SU-DHL-6 (cell line): ENCODE measurements at regions not wholly inside any gene's neighbourhood (a gene's known extent, or its start where the extent isn't known, plus 50 kb on each side); places are given as distances from the start of the nearest gene placed in this dataset.

Experiments
- H2AFZ ChIP-seq: fragments of 200-600 bp; sonication (generic); 2 replicates; pipeline ENCODE4 v1.6.1; 2014; ENCODE audit warnings: low read depth, mild to moderate bottlenecking, moderate library complexity, mixed read lengths, antibody characterized with exemption, low read length; ENCODE audit not compliant: severe bottlenecking
- H3F3A ChIP-seq: fragments of 200-600 bp; shearing (Covaris generic); 2 replicates; pipeline ENCODE4 v1.6.0; 2016; ENCODE audit warnings: antibody characterized with exemption, mild to moderate bottlenecking; ENCODE audit not compliant: insufficient read depth
- H3K27ac ChIP-seq: fragments of 200-600 bp; sonication (generic); 2 replicates; pipeline ENCODE4 v1.5.1; 2016; ENCODE audit warnings: low read depth, mild to moderate bottlenecking, low read length, moderate library complexity, mixed read lengths
- H3K27me3 ChIP-seq: fragments of 200-600 bp; sonication (generic), shearing (Covaris generic); 2 replicates; pipeline ENCODE4 v1.6.0; 2014; ENCODE audit warnings: mild to moderate bottlenecking, low read length
- H3K36me3 ChIP-seq: fragments of 200-600 bp; sonication (generic); 2 replicates; pipeline ENCODE4 v1.6.1; 2014; ENCODE audit warnings: mild to moderate bottlenecking, low read length, mixed read lengths
- H3K4me2 ChIP-seq: fragments of 300-600, 200-600 bp; shearing (Covaris generic), sonication (generic); 2 replicates; pipeline ENCODE4 v1.6.0; 2014; ENCODE audit warnings: low read length, low read depth, mild to moderate bottlenecking; ENCODE audit not compliant: poor library complexity, severe bottlenecking
- H3K4me3 ChIP-seq: fragments of 200-600 bp; sonication (generic); 2 replicates; pipeline ENCODE4 v1.5.1; 2014; ENCODE audit warnings: antibody characterized with exemption, low read length, mild to moderate bottlenecking, mixed read lengths; ENCODE audit not compliant: insufficient read depth, poor library complexity, severe bottlenecking
- H3K79me2 ChIP-seq: fragments of 200-600 bp; sonication (generic); 2 replicates; pipeline ENCODE4 v1.6.1; 2014; ENCODE audit warnings: mild to moderate bottlenecking, low read length, moderate library complexity; ENCODE audit not compliant: insufficient read depth
- H3K9ac ChIP-seq: fragments of 200-600 bp; sonication (generic); 2 replicates; pipeline ENCODE4 v1.7.0; 2014; ENCODE audit warnings: mild to moderate bottlenecking, low read length
- H3K9me2 ChIP-seq: fragments of 200-600 bp; sonication (generic); replicated peaks from 2 replicates; pipeline ENCODE4 v1.6.1; 2014; ENCODE audit warnings: low read length; ENCODE audit not compliant: insufficient read depth
- H3K9me3 ChIP-seq: fragments of 200-600 bp; sonication (generic); 2 replicates; pipeline ENCODE4 v1.6.1; 2014; ENCODE audit warnings: low read length, mixed read lengths; ENCODE audit not compliant: insufficient read depth
- H4K20me1 ChIP-seq: fragments of 200-600 bp; sonication (generic); 2 replicates; pipeline ENCODE4 v1.6.1; 2014; ENCODE audit warnings: low read depth, mild to moderate bottlenecking, antibody characterized with exemption, low read length, moderate library complexity, mixed read lengths
- CTCF ChIP-seq: fragments of 200-600 bp; sonication (generic); IDR thresholded peaks from one replicate; pipeline ENCODE4 v1.5.1; 2017; ENCODE audit warnings: antibody characterized with exemption, mild to moderate bottlenecking, low read length, moderate library complexity; ENCODE audit not compliant: insufficient read depth, poor library complexity, severe bottlenecking
- EZH2phosphoT487 ChIP-seq: fragments of 200-600 bp; sonication (generic), shearing (Covaris generic); conservative IDR thresholded peaks from 2 replicates; pipeline ENCODE4 v1.6.1; 2018; ENCODE audit warnings: mild to moderate bottlenecking, antibody characterized with exemption, low read length, moderate library complexity, mixed read lengths

GRCh38 chr14:30193101-30193500 is 265.5 kb upstream of the PRKD1 start:
- Histone ChIP-seq H3K36me3 (no peaks in the 10 kb centered on the region), H3K9ac (no peak overlapping the region), H3K4me3 (no peak overlapping the region), H4K20me1 (no peaks in the 10 kb centered on the region), H3K79me2 (no peaks in the 10 kb centered on the region), H3K27ac (no peak overlapping the region), H2AFZ (no peak overlapping the region), H3F3A (no peaks in the 10 kb centered on the region), H3K4me2 (no peak overlapping the region), H3K9me3 (no peaks in the 10 kb centered on the region), H3K27me3 (no peaks in the 10 kb centered on the region), H3K9me2 (no peaks in the 10 kb centered on the region; the same call in 1 of the 2 replicates)
- no peak for TF ChIP-seq EZH2phosphoT487
- TF ChIP-seq CTCF, result no peak

GRCh38 chr14:30193845-30194501 is 266.3 kb upstream of the PRKD1 start:
- no peak overlapping the region for H3K9ac ChIP-seq
- no peaks in the 10 kb centered on the region; the same call in 1 of the 2 replicates for H3K9me2 ChIP-seq
- no peak for TF ChIP-seq EZH2phosphoT487
- TF ChIP-seq CTCF, result no peak
- no peaks in the 10 kb centered on the region for H4K20me1 ChIP-seq
- no peak overlapping the region for H3K27ac ChIP-seq
- H3K36me3 ChIP-seq, result no peaks in the 10 kb centered on the region
- H3K9me3 ChIP-seq, result no peaks in the 10 kb centered on the region
- no peaks in the 10 kb centered on the region for H3K79me2 ChIP-seq
- no peak overlapping the region for H3K4me2 ChIP-seq
- no peak overlapping the region for H3K4me3 ChIP-seq
- H2AFZ ChIP-seq, result no peak overlapping the region
- no peaks in the 10 kb centered on the region for H3K27me3 ChIP-seq
- H3F3A ChIP-seq, result no peaks in the 10 kb centered on the region

- Histone ChIP-seq H2AFZ (no peak overlapping the region), H3K9me2 (no peaks in the 10 kb centered on the region; the same call in 1 of the 2 replicates), H3K79me2 (no peaks in the 10 kb centered on the region), H3K36me3 (no peaks in the 10 kb centered on the region), H3F3A (no peaks in the 10 kb centered on the region), H3K4me3 (no peak overlapping the region), H3K4me2 (no peak overlapping the region), H3K27ac (no peak overlapping the region), H3K9me3 (no peaks in the 10 kb centered on the region), H3K9ac (no peak overlapping the region), H4K20me1 (no peaks in the 10 kb centered on the region), H3K27me3 (no peaks in the 10 kb centered on the region)
- TF ChIP-seq CTCF (no peak), EZH2phosphoT487 (no peak)
These were observed 267.1 kb upstream of the PRKD1 start for GRCh38 chr14:30194741-30195148.
